NCI-H1436 treated with DMSO at 0.1 percent for 48 hours (cell line): ENCODE measurements at regions not wholly inside any gene's neighbourhood (a gene's known extent, or its start where the extent isn't known, plus 50 kb on each side); places are given as distances from the start of the nearest gene placed in this dataset.
A peak's percentile ranks its signal among the peaks of the same experiment; 100 is the strongest.
"Not testable (repeated sequence)": the region's sequence is repeated elsewhere in the genome, so short reads cannot be mapped to it uniquely, and the experiment has no call there.

ENCODE experiments used
- DNase-seq: peaks from one replicate; lab custom pipeline; 2025; lab: John Stamatoyannopoulos, UW

DNA sequence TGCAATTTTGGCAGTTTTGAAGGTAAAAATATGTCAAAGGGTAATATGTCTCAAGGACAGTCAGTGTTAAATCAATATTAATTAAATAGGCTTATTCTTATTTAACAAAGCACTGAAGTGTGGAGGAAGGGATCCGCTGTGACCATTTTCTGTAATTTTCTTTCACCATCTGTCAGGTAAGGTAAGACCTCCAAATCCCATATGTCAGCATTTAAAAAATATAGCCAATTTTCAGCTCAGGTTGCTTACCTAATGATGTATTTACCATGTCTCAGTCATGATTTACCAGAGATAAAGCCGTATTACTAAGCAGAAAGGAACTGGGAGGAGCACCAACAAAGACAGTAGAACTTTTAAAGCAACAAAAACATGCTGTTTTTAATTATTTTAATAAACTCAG lies 683.9 kb downstream of the CCSER2 start:
- peak; percentile 54 for DNase-seq

DNA sequence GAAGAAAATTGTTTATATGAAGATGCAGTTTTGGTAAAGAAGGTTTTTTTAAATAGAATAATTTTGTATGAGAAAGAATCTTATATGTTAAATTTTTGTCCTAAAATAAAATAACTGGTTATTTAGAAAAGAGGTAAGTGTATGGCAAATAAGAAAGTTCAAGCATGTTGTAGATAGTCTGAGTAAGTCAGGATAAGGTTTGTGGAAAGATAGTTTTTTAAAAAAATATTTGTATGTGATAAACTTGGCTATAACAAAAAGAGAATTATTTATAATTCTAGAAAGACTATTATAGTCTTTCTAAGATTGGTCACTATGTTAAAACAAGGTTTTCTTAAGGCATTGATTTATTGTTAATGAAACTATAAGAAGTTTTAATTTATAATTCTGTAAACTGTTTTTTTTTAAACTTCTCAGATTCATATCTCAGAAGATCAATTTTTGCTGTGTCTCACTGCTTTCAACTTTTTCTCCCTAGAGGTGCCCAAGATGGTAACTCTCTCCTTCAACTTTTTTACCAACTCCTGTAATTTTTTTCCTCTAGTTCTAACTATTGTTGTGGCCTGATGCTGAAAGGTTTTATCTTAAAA lies 698.6 kb downstream of the CCSER2 start:
- DNase-seq, result no peak

DNA sequence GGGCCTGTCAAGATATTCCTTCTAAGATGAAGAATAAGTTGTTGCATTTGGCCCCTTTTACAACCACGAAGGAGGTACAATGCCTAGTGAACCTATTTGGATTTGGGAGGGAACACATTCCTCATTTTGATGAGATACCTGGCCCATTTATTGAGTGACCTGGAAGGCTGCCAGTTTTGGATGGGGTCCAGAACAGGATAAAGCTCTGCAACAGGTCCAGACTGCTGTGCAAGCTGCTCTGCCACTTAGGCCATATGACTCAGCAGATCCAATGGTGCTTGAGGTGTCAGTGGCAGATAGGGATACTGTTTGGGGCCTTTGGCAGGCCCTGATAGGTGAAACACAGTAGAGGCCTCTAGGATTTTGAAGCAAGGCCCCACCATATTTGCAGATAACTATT lies 704.6 kb downstream of the CCSER2 start:
- no peak for DNase-seq

DNA sequence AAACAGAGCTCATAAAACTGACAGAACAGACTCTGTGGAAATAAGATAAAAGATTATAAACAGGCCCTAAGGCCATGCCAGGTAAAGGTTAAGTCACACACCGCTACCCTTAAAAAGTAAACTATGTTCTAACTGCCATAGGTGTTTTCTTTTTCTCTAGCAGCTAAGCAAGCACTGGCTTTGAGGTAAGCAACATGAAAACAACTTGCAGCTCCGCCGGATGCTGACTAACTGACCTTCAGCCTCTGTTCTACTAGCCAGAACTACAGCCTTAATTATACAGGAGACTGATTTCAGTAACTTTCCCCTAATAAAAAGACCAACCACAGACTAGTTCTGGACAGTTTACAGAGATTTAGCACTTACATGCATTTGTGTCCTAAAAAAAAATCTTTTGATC lies 708.3 kb downstream of the CCSER2 start:
- no peak for DNase-seq

DNA sequence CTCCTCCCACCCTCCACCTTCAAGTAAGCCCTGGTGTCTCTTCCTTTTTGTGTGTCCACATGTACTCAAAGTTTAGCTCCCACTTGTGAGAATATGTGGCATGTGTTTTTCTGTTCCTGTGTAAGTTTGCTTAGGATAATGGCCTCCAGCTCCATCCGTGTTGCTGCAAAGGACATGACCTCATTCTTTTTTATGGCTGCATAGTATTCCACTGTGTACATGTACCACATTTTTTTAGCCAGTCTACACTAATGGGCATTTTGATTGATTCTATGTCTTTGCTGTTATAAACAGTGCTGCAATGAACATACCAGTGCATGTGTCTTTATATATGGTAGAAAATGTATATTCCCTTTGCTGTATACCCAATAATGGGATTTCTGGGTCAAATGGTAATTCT lies 710.9 kb downstream of the CCSER2 start:
- no peak for DNase-seq

DNA sequence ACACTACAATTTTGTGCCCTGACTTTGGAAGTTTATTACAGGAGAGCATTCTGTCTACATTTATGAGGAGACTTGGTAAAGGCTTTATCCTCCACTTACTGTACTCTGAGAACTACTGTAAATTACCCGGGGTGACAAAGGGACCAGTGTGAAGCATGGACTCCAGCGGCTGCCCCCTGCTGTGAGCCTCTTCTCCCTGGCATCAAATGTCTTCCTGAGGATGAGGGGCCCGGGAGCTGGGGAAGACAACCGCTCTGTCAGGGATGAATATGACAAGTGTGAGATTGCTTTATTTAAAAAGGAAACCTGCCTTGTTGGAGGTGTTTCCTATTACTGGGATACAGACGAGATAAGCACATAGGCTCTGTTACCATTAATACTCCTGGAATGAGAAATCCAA lies 714.8 kb downstream of the CCSER2 start:
- no peak for DNase-seq

DNA sequence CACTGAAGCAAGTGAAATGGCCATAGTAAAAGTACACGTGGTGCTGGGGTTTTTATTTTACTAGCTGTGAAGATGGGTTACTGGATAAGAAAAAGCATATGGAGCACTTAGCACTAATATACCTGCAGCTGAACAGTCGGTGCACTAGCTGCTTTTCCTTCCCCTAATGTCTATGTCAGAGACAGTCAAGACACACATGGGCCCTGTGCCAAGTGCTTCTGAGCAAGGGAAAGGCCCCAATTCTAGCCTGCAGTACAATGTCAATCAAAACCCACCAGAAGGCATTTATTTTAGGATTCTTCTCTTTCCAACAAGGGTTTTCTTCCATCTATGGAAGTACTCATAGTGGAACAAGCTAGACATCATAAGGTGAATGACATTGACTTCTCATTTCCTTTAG lies 716.7 kb downstream of the CCSER2 start:
- no peak for DNase-seq

DNA sequence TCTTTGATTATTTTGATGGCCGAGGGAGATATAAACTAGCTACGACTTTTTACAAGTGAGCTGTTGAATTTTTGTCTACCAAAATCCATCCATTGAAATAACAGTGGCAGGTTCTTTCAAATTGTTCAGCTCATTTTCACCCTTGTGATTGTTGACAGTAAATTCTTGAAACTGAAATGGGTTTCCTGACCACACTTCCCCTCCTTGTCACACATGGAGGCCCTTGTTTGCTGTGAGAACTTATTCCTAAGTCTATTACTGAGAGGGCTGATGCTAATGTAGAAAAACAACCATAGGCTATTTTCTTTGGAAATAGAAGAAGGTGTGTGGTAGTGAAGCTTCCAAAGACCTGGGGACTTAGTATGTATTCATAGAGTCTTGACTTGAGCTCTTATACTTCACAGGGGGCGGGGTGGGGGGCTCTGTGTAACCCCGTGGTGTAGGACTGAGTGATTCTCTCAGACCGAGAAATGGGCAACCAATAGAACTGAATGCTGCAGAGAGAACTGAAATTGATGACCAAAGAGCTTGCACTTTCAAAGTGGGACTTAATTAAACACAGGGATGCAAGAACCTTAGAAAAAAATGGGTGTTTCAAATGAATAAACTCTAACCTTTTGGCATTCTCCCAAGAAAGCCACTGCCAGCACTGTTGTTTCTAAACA lies 718.9 kb downstream of the CCSER2 start:
- no peak for DNase-seq

DNA sequence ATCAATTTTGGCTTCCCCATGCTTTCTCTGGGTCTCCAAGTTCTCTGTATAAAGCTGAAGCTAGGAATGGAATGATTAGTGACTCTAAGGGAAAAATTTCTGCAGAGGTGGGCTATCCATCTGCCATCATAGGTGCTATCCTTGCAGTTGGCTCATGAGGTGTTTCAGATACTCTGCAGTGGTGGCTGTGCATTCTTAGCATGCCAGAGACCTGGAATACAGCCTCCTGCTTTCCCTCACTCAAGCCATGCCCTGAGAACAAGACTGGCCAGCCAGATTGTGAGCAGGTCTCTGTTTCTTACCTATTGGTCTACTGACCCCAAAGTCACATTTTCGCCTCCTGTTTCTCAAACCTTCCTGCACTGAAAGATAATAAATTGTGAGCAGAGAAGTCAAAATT lies 719.6 kb downstream of the CCSER2 start:
- DNase-seq, result no peak

DNA sequence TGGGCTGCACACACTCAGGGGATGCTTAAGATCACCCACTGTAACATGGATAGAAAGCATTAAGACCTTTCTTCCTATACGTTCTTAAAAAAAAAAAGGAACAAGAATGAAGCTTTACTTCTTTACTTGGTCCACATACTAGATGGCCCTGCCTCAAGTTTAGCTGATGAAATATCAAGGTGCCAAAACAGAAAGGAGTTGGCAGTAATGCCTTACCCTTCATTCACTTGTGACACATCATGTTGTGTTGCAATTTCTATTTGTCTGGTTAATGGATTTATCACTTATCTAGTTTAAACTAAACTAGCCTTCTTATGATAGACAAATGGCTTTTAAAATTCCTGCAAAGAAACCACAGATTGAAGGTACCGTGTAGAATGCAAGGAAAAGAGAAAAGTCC lies 720.3 kb downstream of the CCSER2 start:
- DNase-seq, result no peak

DNA sequence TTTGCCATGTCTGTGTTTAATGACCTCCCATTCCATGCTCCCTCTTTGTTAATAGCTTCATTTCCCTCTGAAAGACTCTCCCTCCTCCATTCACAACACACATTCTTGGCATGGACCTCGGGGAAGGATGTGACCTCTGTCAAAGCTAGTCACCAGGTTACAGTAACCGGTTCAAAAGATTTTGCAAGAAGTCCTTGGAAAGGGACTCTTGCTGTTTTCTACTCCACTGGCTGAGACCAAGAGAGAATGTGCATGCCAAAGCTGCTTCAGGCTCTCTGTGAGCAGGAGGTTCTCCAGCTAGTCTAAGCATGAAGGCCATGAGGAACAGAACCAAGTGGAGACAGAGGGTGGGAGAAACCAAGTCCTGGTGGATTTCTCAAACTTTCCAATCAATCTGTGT lies 732.6 kb downstream of the CCSER2 start:
- no peak for DNase-seq

DNA sequence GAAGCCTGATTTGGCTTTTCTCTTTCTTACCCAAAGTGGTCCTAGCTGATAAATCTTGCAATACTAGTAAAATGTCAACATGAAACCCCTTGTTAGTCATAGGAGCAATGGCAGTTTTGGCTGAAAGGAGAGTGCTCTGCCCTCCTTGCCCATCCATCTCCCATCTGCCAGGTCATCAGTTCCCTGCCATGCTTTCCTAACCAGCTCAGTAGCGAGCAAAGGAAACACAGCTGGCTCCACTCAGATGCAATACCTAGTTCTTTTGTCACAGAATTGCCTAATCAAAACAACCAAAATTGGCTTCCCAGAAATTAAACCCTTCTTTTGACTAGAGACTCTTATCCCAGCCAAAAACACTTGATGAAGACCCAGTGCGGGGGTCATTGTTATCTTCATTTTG lies 733.0 kb downstream of the CCSER2 start:
- no peak for DNase-seq

DNA sequence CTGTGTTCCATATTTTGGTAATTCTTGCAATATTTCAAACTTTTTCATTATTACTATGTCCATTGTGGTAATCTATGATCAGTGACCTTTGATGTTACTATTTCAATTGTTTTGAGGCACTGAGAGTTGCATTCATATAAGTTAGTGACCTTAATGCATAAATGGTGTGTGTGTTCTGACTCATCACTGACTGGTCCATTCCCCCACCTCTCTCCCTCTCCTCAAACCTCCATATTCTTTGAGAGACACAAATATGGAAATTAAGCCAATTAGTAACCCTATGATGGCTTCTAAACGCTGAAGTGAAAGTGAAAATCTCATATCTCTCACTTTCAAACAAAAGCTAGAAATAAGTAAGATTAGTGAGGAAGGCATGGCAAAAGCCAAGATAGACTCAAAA lies 739.6 kb downstream of the CCSER2 start:
- DNase-seq, result no peak

DNA sequence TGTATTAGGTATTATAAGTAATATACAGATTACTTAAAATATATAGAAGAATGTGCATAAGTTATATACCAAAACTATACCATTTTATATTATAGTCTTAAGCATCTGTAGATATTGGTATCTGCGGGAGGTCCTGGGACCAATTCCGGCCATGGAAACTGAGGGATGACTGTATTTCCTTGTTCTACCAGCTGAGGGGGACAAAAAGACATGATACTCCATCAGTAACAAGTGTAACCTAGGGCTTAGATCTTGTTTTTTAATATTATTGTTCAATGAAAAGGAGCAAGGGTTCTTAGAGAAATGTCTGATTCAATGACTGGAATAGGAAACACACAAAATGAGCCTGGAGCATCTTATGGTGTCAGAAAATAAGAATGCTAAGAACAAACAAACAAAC lies 752.5 kb downstream of the CCSER2 start:
- DNase-seq, result no peak

DNA sequence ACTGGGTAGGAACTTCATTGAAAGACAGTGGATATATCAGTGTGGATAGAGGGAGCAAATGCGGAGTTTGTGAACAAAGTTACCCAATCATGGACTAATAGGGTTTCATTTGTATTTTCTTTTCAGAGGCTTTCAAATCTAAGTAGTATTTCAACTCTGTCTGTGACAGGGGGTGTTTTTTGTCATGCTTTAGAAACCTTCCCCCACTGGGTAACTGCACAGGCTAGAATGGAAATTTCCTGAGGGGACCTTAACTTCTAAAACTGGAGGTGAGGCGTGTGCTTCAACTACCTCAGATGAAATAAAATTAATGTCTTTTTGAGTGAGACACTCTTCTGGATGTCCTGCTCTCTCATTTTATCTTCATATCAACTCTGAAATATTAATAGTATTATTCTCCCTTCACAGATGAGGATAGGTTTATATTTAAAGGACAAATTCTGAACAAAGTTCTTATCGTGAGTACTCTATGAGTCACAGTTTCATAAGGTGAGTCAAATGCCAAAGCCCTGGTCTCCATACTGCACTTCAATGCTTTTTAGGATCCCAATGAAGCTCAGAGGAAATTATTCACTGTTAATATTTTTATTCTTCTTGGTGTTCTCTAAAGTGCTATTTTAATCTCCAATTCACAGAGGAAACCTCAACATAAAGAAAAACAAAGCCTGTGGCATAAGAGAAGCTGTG lies 770.6 kb downstream of the CCSER2 start:
- no peak for DNase-seq

DNA sequence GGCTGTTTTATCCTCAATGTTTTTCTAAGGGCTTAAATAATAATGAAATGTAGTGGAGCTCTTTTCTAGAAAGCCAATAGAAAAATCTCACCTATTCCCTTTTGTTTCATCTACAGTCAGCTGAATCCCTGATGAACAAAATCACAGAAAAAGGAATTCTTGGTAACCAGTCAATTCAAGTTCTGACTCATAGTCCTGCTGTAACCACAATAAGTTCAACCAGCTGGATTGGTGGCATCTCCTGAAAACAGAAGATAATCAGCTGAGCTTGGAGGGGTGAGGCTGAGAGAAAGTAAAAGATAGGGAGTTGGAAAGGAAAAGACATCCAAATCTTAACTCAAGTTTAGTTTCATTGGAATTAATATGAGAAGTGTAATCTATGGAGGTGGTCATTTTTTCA lies 772.1 kb downstream of the CCSER2 start:
- no peak for DNase-seq

DNA sequence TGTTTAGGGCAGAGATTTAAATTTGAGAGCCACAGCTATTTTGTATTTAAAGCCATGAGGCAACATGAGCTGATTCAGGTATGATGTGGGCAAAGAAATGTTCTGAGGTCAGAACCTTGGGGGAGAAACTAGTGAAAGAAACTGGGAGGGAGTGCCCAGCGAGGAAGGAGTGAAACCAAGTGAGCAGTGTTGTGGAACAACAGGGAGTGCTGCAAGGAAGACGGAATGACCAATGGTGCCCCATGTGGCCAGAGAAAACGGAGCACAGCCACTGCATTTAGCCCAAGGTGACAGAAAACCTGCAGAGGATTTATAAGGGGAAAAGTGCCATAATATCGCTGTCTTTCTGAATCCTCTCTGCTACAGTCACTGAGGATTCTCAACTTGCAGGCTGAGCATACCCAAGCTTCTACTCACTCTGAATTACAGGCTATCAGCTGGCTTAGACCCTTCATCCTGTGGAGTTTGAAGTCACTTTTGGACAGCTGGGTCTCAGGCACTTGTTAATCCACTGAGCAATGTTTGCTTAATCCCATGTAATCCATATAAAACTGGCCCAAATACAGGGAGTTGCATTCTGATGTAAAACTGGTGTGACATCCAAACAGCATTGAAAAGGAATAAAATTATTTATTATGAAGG lies 777.3 kb downstream of the CCSER2 start:
- no peak for DNase-seq

DNA sequence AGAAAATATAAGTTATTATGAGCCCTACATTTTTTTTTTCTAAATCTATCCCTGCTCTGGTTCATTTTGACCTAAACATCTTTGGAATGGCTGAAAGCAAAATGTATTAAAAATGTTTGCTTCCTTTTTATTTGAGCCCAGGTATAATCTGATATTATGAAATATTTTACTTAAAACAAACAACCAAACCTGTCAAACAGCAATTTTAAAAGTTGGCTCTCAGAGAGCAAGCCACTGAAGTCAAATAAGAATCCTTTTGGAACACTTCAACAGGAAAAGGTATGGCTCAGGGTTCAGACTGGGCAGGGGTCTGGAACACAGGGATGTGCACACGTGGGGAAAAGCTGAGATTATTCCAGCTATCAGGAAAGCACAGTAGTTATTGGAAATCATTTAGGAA lies 782.9 kb downstream of the CCSER2 start:
- DNase-seq, result no peak

DNA sequence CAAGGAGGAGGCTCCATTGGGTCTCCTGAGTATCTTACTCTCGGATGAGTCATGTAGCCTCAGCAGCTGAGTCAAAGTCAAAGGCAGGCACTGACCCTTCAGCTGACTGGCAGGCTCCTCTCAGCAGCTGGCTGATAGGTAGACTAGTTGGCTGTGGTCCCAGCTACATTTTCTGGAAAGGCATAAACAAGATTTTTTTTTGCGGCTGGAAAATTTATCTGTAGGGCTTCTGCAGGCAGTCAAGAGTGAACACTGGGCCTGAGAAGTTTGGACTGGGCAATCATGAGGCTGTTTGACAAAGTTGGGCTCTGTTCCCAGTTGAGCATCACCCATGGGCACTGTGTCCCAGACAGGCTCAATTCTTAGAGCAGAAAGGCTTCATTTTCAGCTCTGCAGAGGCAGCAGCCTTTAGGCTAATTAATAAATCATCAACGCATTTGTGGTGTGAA lies 796.2 kb downstream of the CCSER2 start:
- no peak for DNase-seq

DNA sequence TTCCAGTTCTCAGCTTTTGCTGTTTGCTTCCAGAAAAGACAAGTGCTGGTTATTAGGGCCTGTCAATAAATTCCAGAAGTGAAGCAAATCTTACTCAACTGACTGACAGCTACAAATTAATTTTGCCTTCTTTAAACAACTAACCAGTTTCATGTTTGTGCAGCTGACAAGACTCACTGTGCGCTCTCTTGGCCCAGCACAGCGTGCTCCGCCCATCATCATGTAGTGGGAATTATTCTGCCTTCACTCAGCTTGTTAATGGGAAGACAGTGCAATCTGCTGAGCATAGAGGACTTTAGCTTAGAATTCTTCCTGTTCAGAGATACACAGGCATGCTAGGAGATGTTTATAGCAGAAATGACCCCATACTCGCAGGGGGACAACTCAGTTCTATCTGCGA lies 808.9 kb downstream of the CCSER2 start:
- no peak for DNase-seq

DNA sequence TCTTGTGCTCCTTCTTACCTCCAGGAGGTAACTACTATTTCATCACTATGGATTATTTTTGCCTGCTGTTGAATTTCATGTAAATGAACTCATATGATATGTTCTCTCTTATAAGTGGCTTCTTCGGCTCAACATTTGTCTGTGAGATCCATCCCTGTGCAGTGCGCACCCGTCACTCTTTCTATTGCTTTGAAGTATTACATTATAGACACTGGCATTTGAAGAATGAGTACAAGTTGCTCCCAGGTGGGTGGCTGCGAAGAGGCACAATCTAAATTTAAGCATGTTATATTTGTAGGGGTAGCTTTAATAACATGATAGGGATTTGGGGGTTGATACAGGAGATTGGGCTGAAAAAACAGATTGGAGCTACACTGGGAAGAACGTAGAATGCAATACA lies 809.7 kb downstream of the CCSER2 start:
- no peak for DNase-seq

DNA sequence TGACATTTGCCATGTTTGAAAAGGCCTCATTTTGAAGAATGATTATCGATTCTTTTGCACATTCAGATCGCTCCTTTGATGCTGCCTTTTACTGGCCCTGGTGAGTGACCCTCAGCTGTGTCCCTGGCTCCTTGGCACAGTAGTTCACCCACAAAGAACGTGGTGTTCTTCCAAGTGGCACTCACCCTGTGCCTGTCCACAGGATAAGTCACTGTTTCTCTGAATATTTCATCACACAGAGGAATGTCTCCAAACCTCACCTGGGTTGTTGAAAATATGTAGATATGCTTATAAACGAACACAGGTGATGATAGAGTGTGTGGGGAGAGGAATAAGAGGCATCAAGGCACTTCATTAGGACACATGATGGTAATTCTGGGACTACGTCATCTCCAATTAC lies 810.7 kb downstream of the CCSER2 start:
- DNase-seq, result no peak

DNA sequence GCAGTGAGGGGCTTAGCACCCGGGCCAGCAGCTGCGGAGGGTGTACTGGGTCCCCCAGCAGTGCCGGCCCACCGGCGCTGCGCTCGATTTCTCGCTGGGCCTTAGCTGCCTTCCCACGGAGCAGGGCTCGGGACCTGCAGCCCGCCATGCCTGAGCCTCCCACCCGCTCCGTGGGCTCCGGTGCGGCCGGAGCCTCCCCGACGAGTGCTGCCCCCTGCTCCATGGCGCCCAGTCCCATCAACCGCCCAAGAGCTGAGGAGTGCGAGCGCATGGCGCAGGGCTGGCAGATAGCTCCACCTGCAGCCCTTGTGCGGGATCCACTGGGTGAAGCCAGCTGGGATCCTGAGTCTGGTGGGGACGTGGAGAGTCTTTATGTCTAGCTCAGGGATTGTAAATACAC lies 813.1 kb downstream of the CCSER2 start:
- DNase-seq, result not testable (repeated sequence)
